PC-9 (cell line): ENCODE measurements at regions not wholly inside any gene's neighbourhood (a gene's known extent, or its start where the extent isn't known, plus 50 kb on each side); places are given as distances from the start of the nearest gene placed in this dataset.

Experiments
- CTCF ChIP-seq: fragments of 200-600 bp; sonication (generic); conservative IDR thresholded peaks from 2 replicates; pipeline ENCODE4 v1.6.1; 2017; ENCODE audit warnings: mixed run types, antibody characterized with exemption, mild to moderate bottlenecking, moderate library complexity
- EZH2 ChIP-seq: fragments of 200-600 bp; sonication (generic); IDR thresholded peaks from 2 replicates; pipeline ENCODE4 v1.8.0; 2017; ENCODE audit warnings: antibody characterized with exemption, low read depth

DNA sequence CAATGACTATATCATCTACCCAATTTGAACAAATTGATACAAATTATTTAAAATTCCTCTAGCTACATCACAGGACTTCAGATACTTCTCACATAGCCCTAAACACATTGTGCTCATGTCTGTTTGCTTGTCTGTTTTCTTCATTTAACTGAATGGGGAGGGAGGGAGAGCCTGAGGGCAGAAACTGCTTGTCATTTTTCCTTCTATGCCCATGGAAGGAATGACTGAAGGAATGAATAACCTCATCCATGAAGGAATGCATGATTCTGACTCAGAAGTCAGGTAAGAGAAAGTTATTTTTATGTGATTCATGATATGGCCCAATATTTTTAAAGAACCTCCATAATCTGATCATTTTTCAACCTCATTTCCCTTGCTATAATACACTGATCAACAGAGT, 418.0 kb upstream of the PITX2 start:
- TF ChIP-seq CTCF (no peak), EZH2 (no peak)
